HG03442 (cell line): ENCODE measurements at regions not wholly inside any gene's neighbourhood (a gene's known extent, or its start where the extent isn't known, plus 50 kb on each side); places are given as distances from the start of the nearest gene placed in this dataset.

Source experiments
- ATAC-seq: cut with Tn5 transposase; IDR thresholded peaks from one replicate; pipeline ENCODE4 v1.9.1; 2021; ENCODE audit warnings: mild to moderate bottlenecking, moderate library complexity; ENCODE audit not compliant: unreplicated experiment

GRCh38 chr1:80876035-80876434, 924.7 kb upstream of the ADGRL2 start:
- no peak for ATAC-seq

DNA sequence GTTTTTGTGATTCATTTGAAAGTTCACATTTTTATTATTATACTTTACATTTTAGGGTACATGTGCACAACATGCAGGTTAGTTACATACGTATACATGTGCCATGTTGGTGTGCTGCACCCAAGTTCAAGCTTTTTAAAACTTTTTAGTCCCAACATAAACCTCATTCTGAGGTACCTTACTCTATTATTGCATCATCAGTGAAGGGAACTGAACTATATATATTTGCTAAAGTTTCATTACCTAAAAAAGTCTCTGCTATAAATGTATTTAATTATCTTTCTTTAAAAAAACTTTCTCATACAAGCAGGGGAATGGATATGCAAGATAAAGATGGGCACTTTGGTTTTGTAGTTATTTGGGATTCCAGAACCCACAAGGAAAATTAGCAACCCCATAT, 931.4 kb upstream of the ADGRL2 start:
- ATAC-seq, result no peak

- ATAC-seq, result no peak
These were observed 952.8 kb upstream of the ADGRL2 start for GRCh38 chr1:80847904-80848303.

- no peak for ATAC-seq
These were observed 953.8 kb upstream of the ADGRL2 start for GRCh38 chr1:80846966-80847365.

DNA sequence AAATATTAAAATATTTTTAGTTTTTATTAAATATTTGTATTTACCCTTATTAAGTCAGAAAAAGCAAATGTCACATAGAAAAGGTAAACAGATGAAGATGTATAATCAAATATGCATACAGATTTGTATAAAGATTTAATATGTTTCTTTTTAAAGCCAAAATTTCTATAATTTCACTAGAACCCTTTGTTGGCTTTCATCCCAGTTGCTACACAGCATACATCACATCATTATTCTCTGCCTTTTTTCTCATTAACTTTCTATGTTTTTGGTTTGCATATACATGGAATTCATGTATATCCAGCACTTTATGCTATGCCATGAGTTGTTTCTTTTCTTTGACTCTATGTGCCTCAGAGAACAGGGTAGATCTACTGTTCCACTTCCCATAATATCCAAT, 957.9 kb upstream of the ADGRL2 start:
- ATAC-seq, result no peak

DNA sequence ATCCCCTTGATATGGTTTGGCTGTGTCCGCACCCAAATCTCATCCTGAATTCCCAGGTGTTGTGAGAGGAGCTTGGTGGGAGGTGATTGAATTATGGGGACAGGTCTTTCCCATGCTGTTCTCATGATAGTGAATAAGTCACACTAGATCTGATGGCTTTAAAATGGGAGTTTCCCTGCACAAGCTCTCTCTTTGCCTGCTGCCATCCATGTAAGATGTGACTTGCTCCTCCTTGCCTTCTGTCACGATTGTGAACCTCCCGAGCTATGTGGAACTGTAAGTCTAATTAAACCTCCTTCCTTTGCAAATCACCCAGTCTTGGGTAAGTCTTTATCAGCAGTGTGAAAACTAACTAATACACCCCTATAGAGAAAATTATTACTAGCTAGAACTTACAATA, 959.5 kb upstream of the ADGRL2 start:
- ATAC-seq, result no peak

GRCh38 chr1:80837066-80837465, 963.7 kb upstream of the ADGRL2 start:
- no peak for ATAC-seq

- no peak for ATAC-seq
These were observed 964.2 kb upstream of the ADGRL2 start for GRCh38 chr1:80836505-80836904.

GRCh38 chr1:80827666-80828065, 973.1 kb upstream of the ADGRL2 start:
- ATAC-seq, result no peak

- ATAC-seq, result no peak
These were observed 975.7 kb upstream of the ADGRL2 start for GRCh38 chr1:80825067-80825466.

DNA sequence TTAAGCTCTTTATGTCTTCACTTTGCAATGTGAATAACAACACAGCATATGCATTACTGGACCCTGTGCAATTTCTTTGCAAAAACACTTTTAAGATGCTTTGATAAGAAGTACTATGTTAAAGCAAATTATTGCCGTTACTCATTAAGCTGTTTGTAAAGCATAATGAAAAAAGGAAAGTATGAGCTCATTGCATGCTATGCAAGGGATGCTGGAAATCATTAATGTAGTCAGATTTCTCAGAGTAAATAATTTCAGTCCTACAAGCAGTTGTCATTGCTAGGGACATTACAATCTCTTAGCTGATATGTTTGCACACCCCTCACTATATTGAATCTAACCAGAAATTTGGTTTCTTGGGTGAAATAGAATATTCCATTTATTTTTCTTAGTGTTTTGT, 982.5 kb upstream of the ADGRL2 start:
- no peak for ATAC-seq

- no peak for ATAC-seq
These were observed 992.8 kb upstream of the ADGRL2 start for GRCh38 chr1:80807981-80808380.

GRCh38 chr1:80806431-80806830, 994.3 kb upstream of the ADGRL2 start:
- no peak for ATAC-seq

DNA sequence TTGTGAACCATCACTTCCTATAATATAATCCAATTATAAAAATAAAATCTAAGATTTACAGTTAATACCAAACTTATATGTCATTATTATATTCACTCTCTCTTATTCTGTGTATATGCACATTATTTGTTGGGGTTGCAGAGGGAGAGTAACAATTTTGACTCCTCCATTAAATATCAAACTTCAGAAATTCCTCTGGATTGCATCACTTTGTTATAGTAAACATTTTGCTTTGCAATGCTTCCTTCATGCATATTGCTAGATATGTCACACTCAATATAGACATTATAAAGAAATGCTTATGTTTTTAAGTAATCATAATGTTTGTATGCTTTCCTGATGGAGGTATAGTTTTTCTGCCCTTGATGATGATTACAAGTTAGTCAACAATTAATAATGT, 999.0 kb upstream of the ADGRL2 start:
- ATAC-seq, result no peak

GRCh38 chr1:80799457-80799856, 1001.3 kb upstream of the ADGRL2 start:
- no peak for ATAC-seq

GRCh38 chr1:80779275-80779674, 1021.5 kb upstream of the ADGRL2 start:
- no peak for ATAC-seq

- ATAC-seq, result no peak
These were observed 1022.5 kb upstream of the ADGRL2 start for GRCh38 chr1:80778094-80778840.

GRCh38 chr1:80776266-80776665, 1024.5 kb upstream of the ADGRL2 start:
- ATAC-seq, result no peak

DNA sequence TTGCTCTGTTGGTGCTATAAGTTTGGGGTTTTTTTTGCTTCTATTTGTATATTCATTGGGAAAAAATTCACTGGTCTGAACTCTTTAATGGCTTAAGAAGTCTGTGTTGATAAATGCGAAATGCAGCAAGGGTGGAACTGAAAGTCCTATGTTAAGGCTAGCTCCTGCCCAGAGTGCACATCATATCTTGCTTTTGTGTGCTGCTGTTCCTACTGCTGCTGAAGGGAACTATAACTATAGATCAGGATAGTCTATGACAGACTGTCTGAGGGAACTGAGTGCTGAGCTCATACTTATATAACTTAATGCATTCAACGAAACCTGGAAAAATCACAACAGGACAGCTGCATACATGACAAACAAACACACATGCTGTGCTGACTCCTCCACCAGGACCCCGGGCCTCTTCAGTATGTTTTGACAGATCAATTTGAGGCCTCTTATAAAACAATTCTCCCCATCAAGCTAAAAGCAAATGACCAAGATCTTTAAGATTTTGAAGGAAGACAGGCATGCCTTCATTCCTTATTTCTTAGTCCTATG, 1031.5 kb upstream of the ADGRL2 start:
- ATAC-seq, result no peak

GRCh38 chr1:80767711-80768110, 1033.0 kb upstream of the ADGRL2 start:
- no peak for ATAC-seq

DNA sequence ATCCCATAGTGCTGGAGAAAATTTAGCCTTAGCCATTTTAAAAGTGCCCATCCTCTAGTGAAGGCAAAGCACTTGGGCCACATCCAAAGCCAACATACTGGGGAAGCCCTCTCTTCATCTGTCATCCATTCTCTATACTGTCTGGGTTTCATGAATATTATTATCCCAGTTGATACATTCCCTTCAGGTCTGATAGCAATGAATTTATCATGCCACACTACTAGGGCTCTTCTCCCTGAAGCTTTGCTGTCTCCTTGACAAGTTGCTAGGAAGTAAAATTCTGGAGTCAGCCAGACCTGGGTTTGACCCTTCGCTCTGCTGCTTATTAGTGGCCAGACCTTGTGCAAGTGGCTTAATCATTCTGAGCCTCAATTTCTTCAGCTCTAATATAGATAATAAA, 1041.4 kb upstream of the ADGRL2 start:
- no peak for ATAC-seq

- no peak for ATAC-seq
These were observed 1044.8 kb upstream of the ADGRL2 start for GRCh38 chr1:80755944-80756343.

- ATAC-seq, result no peak
These were observed 1049.5 kb upstream of the ADGRL2 start for GRCh38 chr1:80751204-80751603.
